T-helper 2 cell treated with Interferon-gamma antibody and Interleukin-4, amounts not matched to agents 5 μg/mL and 100 μg/mL, for 36 hours (primary cell): ENCODE measurements at regions not wholly inside any gene's neighbourhood (a gene's known extent, or its start where the extent isn't known, plus 50 kb on each side); places are given as distances from the start of the nearest gene placed in this dataset.

Experiments used
- DNase-seq: peaks from one replicate; pipeline ENCODE4 v3.0.0; 2021; ENCODE audit warnings: low spot score
- H3K27ac Mint-ChIP-seq: one replicate; pipeline ENCODE4 v1.8.0; 2021; ENCODE audit warnings: mild to moderate bottlenecking, mixed read lengths
- H3K27me3 Mint-ChIP-seq: one replicate; pipeline ENCODE4 v1.8.0; 2021; ENCODE audit warnings: low read depth, mixed read lengths
- H3K36me3 Mint-ChIP-seq: one replicate; pipeline ENCODE4 v1.8.0; 2021; ENCODE audit warnings: low read depth, mixed read lengths
- H3K4me1 Mint-ChIP-seq: one replicate; pipeline ENCODE4 v1.8.0; 2021; ENCODE audit warnings: low read depth, mixed read lengths
- H3K4me3 Mint-ChIP-seq: one replicate; pipeline ENCODE4 v1.8.0; 2022; ENCODE audit warnings: mild to moderate bottlenecking, moderate library complexity, mixed read lengths
- H3K9me3 Mint-ChIP-seq: one replicate; pipeline ENCODE4 v1.8.0; 2021; ENCODE audit warnings: mixed read lengths

GRCh38 chr14:42047421-42048055, 440.9 kb downstream of the LRFN5 start:
- no peak overlapping the region for H3K4me3 Mint-ChIP-seq
- H3K9me3 Mint-ChIP-seq, result peaks cover 12% of the 10 kb centered on the region
- no peak for DNase-seq
- H3K27ac Mint-ChIP-seq, result no peak overlapping the region
- no peaks in the 10 kb centered on the region for H3K27me3 Mint-ChIP-seq
- H3K36me3 Mint-ChIP-seq, result no peaks in the 10 kb centered on the region
- no peaks in the 10 kb centered on the region for H3K4me1 Mint-ChIP-seq

GRCh38 chr14:42045383-42045782, 438.7 kb downstream of the LRFN5 start:
- H3K27ac Mint-ChIP-seq, result no peak overlapping the region
- H3K4me3 Mint-ChIP-seq, result no peak overlapping the region
- no peaks in the 10 kb centered on the region for H3K36me3 Mint-ChIP-seq
- H3K27me3 Mint-ChIP-seq, result no peaks in the 10 kb centered on the region
- no peak for DNase-seq
- no peaks in the 10 kb centered on the region for H3K4me1 Mint-ChIP-seq
- H3K9me3 Mint-ChIP-seq, result peaks cover 11% of the 10 kb centered on the region

- no peak for DNase-seq
- Mint-ChIP-seq H3K4me3 (no peak overlapping the region), H3K9me3 (peaks cover 31% of the 10 kb centered on the region), H3K27ac (no peak overlapping the region), H3K36me3 (no peaks in the 10 kb centered on the region), H3K4me1 (no peaks in the 10 kb centered on the region), H3K27me3 (no peaks in the 10 kb centered on the region)
Observed at GRCh38 chr14:42028607-42029006, 421.9 kb downstream of the LRFN5 start.

- Mint-ChIP-seq H3K27ac (no peak overlapping the region), H3K27me3 (no peaks in the 10 kb centered on the region), H3K4me1 (no peaks in the 10 kb centered on the region), H3K9me3 (peaks cover 34% of the 10 kb centered on the region), H3K4me3 (no peak overlapping the region), H3K36me3 (no peaks in the 10 kb centered on the region)
- DNase-seq, result no peak
Observed at GRCh38 chr14:42027271-42027670, 420.6 kb downstream of the LRFN5 start.

- Mint-ChIP-seq H3K27me3 (no peaks in the 10 kb centered on the region), H3K27ac (no peak overlapping the region), H3K36me3 (no peaks in the 10 kb centered on the region), H3K9me3 (peaks cover 54% of the 10 kb centered on the region), H3K4me3 (no peak overlapping the region), H3K4me1 (no peaks in the 10 kb centered on the region)
- DNase-seq, result no peak
Observed at GRCh38 chr14:42023452-42023851, 416.8 kb downstream of the LRFN5 start.

- Mint-ChIP-seq H3K27me3 (no peaks in the 10 kb centered on the region), H3K9me3 (peaks cover 43% of the 10 kb centered on the region), H3K4me3 (no peak overlapping the region), H3K4me1 (no peaks in the 10 kb centered on the region), H3K27ac (no peak overlapping the region), H3K36me3 (peaks cover 1% of the 10 kb centered on the region)
- no peak for DNase-seq
Observed at GRCh38 chr14:42014301-42014700, 407.6 kb downstream of the LRFN5 start.

GRCh38 chr14:42013559-42013958, 406.9 kb downstream of the LRFN5 start:
- Mint-ChIP-seq H3K27ac (no peak overlapping the region), H3K36me3 (peaks cover 1% of the 10 kb centered on the region), H3K9me3 (peaks cover 37% of the 10 kb centered on the region), H3K27me3 (no peaks in the 10 kb centered on the region), H3K4me1 (no peaks in the 10 kb centered on the region), H3K4me3 (no peak overlapping the region)
- DNase-seq, result no peak

GRCh38 chr14:42013153-42013552, 406.5 kb downstream of the LRFN5 start:
- Mint-ChIP-seq H3K27ac (no peak overlapping the region), H3K4me3 (no peak overlapping the region), H3K36me3 (peaks cover 1% of the 10 kb centered on the region), H3K4me1 (no peaks in the 10 kb centered on the region), H3K9me3 (peaks cover 40% of the 10 kb centered on the region), H3K27me3 (no peaks in the 10 kb centered on the region)
- DNase-seq, result no peak

GRCh38 chr14:42011221-42011620, 404.5 kb downstream of the LRFN5 start:
- Mint-ChIP-seq H3K4me3 (no peak overlapping the region), H3K27ac (no peak overlapping the region), H3K9me3 (peaks cover 36% of the 10 kb centered on the region), H3K27me3 (no peaks in the 10 kb centered on the region), H3K36me3 (peaks cover 1% of the 10 kb centered on the region), H3K4me1 (no peaks in the 10 kb centered on the region)
- no peak for DNase-seq

DNA sequence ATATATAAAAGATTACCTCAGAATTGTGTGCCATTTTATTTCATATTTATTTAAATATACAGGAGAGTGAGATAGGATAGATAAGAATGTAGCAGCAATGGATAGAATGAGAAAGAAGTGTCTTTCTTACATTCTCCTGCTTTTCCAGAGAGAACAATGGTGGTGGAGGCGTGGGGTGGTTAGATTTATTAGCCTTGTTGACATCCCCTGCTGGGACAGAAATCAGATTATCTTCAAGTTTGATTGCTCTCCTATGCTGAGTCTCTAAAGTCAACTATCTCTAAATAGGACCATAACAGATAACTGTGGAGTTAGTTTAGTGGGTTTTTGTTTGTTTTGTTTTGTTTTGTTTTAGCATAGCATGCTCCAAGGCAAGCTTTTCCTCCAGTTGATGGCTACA, 397.6 kb downstream of the LRFN5 start:
- H3K4me1 Mint-ChIP-seq, result no peaks in the 10 kb centered on the region
- no peak for DNase-seq

GRCh38 chr14:42002141-42002540, 395.5 kb downstream of the LRFN5 start:
- no peak for DNase-seq
- no peaks in the 10 kb centered on the region for H3K27me3 Mint-ChIP-seq
- H3K27ac Mint-ChIP-seq, result no peak overlapping the region
- no peak overlapping the region for H3K4me3 Mint-ChIP-seq
- H3K9me3 Mint-ChIP-seq, result peaks cover 15% of the 10 kb centered on the region
- H3K36me3 Mint-ChIP-seq, result no peaks in the 10 kb centered on the region
- H3K4me1 Mint-ChIP-seq, result no peaks in the 10 kb centered on the region

More for the DNA sequence above, 397.6 kb downstream of the LRFN5 start:
- peaks cover 19% of the 10 kb centered on the region for H3K9me3 Mint-ChIP-seq
- no peak overlapping the region for H3K4me3 Mint-ChIP-seq
- no peaks in the 10 kb centered on the region for H3K36me3 Mint-ChIP-seq
- H3K27me3 Mint-ChIP-seq, result no peaks in the 10 kb centered on the region
- no peak overlapping the region for H3K27ac Mint-ChIP-seq

GRCh38 chr14:42001431-42001830, 394.8 kb downstream of the LRFN5 start:
- Mint-ChIP-seq H3K27ac (no peak overlapping the region), H3K4me3 (no peak overlapping the region), H3K27me3 (no peaks in the 10 kb centered on the region)

DNA sequence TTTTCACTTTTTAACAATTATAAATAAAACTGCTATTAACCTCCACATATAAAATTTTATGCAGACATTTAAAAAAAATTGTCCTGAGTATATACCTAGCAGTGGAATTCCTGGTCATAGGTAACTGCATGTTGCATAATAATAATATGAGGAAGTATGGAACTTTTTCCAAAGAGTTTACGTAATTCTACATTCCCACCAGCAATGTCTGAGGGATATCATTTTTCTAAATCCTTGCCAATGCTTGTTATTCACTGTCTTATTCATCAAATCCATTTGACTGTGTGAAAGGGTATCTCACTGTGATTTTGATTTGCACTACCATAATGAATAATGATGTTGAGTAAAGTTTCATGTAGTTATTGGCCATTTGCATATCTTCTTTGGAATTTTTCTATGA, 393.8 kb downstream of the LRFN5 start:
- Mint-ChIP-seq H3K27me3 (no peaks in the 10 kb centered on the region), H3K4me1 (no peaks in the 10 kb centered on the region), H3K36me3 (no peaks in the 10 kb centered on the region), H3K27ac (no peak overlapping the region), H3K9me3 (peaks cover 16% of the 10 kb centered on the region), H3K4me3 (no peak overlapping the region)
- no peak for DNase-seq

More at GRCh38 chr14:42001431-42001830, 394.8 kb downstream of the LRFN5 start:
- no peak for DNase-seq
- Mint-ChIP-seq H3K9me3 (peaks cover 16% of the 10 kb centered on the region), H3K36me3 (no peaks in the 10 kb centered on the region), H3K4me1 (no peaks in the 10 kb centered on the region)

DNA sequence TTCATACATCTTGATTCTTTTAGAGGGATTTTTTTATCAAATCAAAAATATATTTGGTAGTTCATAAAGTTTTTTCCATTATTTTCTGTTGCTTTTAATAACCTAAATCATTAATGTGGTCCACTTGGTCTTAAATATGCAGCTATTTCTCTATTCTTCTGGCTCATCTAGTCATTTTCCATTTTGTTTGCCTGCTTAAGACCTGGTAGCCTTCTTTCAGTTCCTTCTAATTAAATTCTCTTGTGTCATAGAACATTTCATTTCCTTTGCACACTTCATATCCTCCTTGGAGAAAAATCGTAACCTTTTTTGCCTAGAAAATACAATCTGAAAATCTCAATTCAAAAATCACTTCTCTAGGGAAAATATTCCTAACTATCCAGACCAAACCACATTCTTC, 387.0 kb downstream of the LRFN5 start:
- peaks cover 14% of the 10 kb centered on the region for H3K9me3 Mint-ChIP-seq
- no peak overlapping the region for H3K4me3 Mint-ChIP-seq
- H3K4me1 Mint-ChIP-seq, result no peaks in the 10 kb centered on the region
- H3K27me3 Mint-ChIP-seq, result no peaks in the 10 kb centered on the region
- H3K36me3 Mint-ChIP-seq, result no peaks in the 10 kb centered on the region
- H3K27ac Mint-ChIP-seq, result no peak overlapping the region
- no peak for DNase-seq

- DNase-seq, result no peak
- H3K27ac Mint-ChIP-seq, result no peak overlapping the region
- no peaks in the 10 kb centered on the region for H3K27me3 Mint-ChIP-seq
- no peaks in the 10 kb centered on the region for H3K36me3 Mint-ChIP-seq
- H3K9me3 Mint-ChIP-seq, result peaks cover 18% of the 10 kb centered on the region
- no peaks in the 10 kb centered on the region for H3K4me1 Mint-ChIP-seq
- no peak overlapping the region for H3K4me3 Mint-ChIP-seq
Observed at GRCh38 chr14:41986700-41987099, 380.0 kb downstream of the LRFN5 start.
